ENCODE measurements at regions not wholly inside any gene's neighbourhood (a gene's known extent, or its start where the extent isn't known, plus 50 kb on each side); places are given as distances from the start of the nearest gene placed in this dataset.
"Not testable (repeated sequence)": the region's sequence is repeated elsewhere in the genome, so short reads cannot be mapped to it uniquely, and the experiment has no call there.

- H3K9me3 ChIP-seq (ENCODE audit: control insufficient read depth, insufficient read depth, low read depth, low read length), result no peaks in the 10 kb centered on the region
- no peaks in the 10 kb centered on the region for H3K4me1 ChIP-seq (ENCODE audit: control insufficient read depth, insufficient read depth, low read length)
- no peaks in the 10 kb centered on the region for H3K27me3 ChIP-seq (ENCODE audit: control insufficient read depth, insufficient read depth, low read length)
- H3K4me3 ChIP-seq (ENCODE audit: low read depth, low read length), result no peak overlapping the region
- H3K36me3 ChIP-seq (ENCODE audit: control insufficient read depth, insufficient read depth, low read length), result no peaks in the 10 kb centered on the region
- H3K9ac ChIP-seq (ENCODE audit: low read length), result no peak overlapping the region
- no peak overlapping the region for H3K27ac ChIP-seq (ENCODE audit: low read depth, low read length)
These were observed 57.8 kb upstream of the TPP2 start for GRCh38 chr13:102538938-102539337.

- no peak overlapping the region for H3K4me3 ChIP-seq (ENCODE audit: low read depth, low read length)
- H3K9ac ChIP-seq (ENCODE audit: low read length), result no peak overlapping the region
- H3K27ac ChIP-seq (ENCODE audit: low read depth, low read length), result no peak overlapping the region
- no peaks in the 10 kb centered on the region for H3K9me3 ChIP-seq (ENCODE audit: control insufficient read depth, insufficient read depth, low read depth, low read length)
- no peaks in the 10 kb centered on the region for H3K27me3 ChIP-seq (ENCODE audit: control insufficient read depth, insufficient read depth, low read length)
- no peaks in the 10 kb centered on the region for H3K4me1 ChIP-seq (ENCODE audit: control insufficient read depth, insufficient read depth, low read length)
- H3K36me3 ChIP-seq (ENCODE audit: control insufficient read depth, insufficient read depth, low read length), result no peaks in the 10 kb centered on the region
These were observed 59.9 kb upstream of the TPP2 start for GRCh38 chr13:102536695-102537485.

DNA sequence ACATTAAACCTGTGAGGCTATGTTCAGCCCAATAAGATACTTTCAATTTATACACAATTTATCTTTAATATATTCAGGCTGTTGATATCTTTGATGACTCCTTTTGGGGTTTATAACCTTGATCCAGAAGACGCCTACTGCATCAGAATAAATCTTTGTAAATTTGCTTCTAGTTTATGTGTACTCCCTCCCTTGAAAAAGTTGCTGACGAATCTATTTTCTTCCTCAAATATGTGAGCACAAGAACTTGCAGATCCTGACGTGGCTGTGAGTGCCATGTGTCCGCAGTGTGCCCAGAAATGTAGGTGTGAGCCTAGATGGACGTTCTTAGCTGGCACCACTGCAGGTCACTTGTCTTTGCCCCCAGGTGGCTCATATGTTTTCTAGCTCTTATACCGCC is 60.6 kb upstream of the TPP2 start:
- Histone ChIP-seq H3K4me3 (ENCODE audit: low read depth, low read length) (no peak overlapping the region), H3K27ac (ENCODE audit: low read depth, low read length) (no peak overlapping the region), H3K36me3 (ENCODE audit: control insufficient read depth, insufficient read depth, low read length) (no peaks in the 10 kb centered on the region), H3K9me3 (ENCODE audit: control insufficient read depth, insufficient read depth, low read depth, low read length) (no peaks in the 10 kb centered on the region), H3K9ac (ENCODE audit: low read length) (no peak overlapping the region), H3K27me3 (ENCODE audit: control insufficient read depth, insufficient read depth, low read length) (no peaks in the 10 kb centered on the region), H3K4me1 (ENCODE audit: control insufficient read depth, insufficient read depth, low read length) (no peaks in the 10 kb centered on the region)

DNA sequence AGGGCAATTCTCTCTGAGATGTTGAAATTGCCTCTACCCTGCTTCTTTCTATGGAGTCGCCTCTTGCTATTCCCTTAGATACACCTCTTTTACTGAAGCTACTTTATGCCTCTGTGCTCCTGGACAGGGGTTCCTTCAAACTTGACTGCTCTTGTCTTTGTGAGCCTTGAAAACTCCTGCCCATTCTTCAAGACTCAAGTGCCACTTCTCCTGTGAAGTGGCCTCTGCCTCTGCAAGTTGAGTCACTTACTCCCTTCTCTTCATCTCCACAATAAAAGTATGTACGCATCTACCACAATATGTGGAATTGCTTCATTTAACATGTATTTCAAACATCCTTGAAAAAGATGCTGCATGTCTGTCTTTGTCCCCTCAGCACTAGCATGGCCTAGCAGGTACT is 66.0 kb upstream of the TPP2 start:
- H3K4me1 ChIP-seq (ENCODE audit: control insufficient read depth, insufficient read depth, low read length), result no peaks in the 10 kb centered on the region
- no peak overlapping the region for H3K4me3 ChIP-seq (ENCODE audit: low read depth, low read length)
- no peak overlapping the region for H3K9ac ChIP-seq (ENCODE audit: low read length)
- H3K27ac ChIP-seq (ENCODE audit: low read depth, low read length), result no peak overlapping the region
- no peaks in the 10 kb centered on the region for H3K36me3 ChIP-seq (ENCODE audit: control insufficient read depth, insufficient read depth, low read length)
- 0 out of 2 replicates have a peak, but pooled peaks cover 3% of the 10 kb centered on the region for H3K9me3 ChIP-seq (ENCODE audit: control insufficient read depth, insufficient read depth, low read depth, low read length)
- H3K27me3 ChIP-seq (ENCODE audit: control insufficient read depth, insufficient read depth, low read length), result no peaks in the 10 kb centered on the region

- H3K36me3 ChIP-seq (ENCODE audit: control insufficient read depth, insufficient read depth, low read length); H3K9me3 ChIP-seq (ENCODE audit: control insufficient read depth, insufficient read depth, low read depth, low read length); H3K27me3 ChIP-seq (ENCODE audit: control insufficient read depth, insufficient read depth, low read length); H3K4me1 ChIP-seq (ENCODE audit: control insufficient read depth, insufficient read depth, low read length); H3K4me3 ChIP-seq (ENCODE audit: low read depth, low read length); H3K27ac ChIP-seq (ENCODE audit: low read depth, low read length); H3K9ac ChIP-seq (ENCODE audit: low read length): not testable (repeated sequence)
These were observed 74.5 kb upstream of the TPP2 start for GRCh38 chr13:102522251-102522650.

DNA sequence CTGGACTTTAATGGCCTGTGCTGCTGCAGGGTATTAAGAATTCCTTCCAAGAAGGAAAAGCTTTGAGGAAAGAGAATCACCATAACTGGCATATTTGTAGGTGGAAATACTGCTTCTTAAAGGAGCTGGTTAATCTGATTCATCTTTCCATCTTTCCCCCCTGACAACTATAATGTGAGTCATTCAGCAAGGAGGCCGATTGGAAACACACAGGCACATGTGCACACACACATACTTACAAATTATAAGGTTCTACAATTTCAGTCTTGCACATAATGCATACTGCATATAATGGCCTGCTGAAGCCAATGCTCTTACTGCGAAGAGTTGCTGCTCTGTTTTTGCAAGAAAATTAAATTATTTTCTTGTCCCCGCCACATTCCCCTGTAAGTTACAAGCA is 78.8 kb upstream of the TPP2 start:
- H3K36me3 ChIP-seq (ENCODE audit: control insufficient read depth, insufficient read depth, low read length), result no peaks in the 10 kb centered on the region
- H3K9ac ChIP-seq (ENCODE audit: low read length), result no peak overlapping the region
- no peak overlapping the region for H3K27ac ChIP-seq (ENCODE audit: low read depth, low read length)

GRCh38 chr13:102510072-102510471 is 86.7 kb upstream of the TPP2 start:
- Histone ChIP-seq H3K9ac (ENCODE audit: low read length) (no peak overlapping the region), H3K4me3 (ENCODE audit: low read depth, low read length) (no peak overlapping the region), H3K9me3 (ENCODE audit: control insufficient read depth, insufficient read depth, low read depth, low read length) (peaks cover 4% of the 10 kb centered on the region; the same call in 1 of the 2 replicates), H3K27ac (ENCODE audit: low read depth, low read length) (no peak overlapping the region), H3K36me3 (ENCODE audit: control insufficient read depth, insufficient read depth, low read length) (no peaks in the 10 kb centered on the region), H3K4me1 (ENCODE audit: control insufficient read depth, insufficient read depth, low read length) (0 out of 2 replicates have a peak, but pooled peaks cover 3% of the 10 kb centered on the region), H3K27me3 (ENCODE audit: control insufficient read depth, insufficient read depth, low read length) (no peaks in the 10 kb centered on the region)

More for the DNA sequence above, 78.8 kb upstream of the TPP2 start:
- Histone ChIP-seq H3K4me3 (ENCODE audit: low read depth, low read length) (no peak overlapping the region), H3K27me3 (ENCODE audit: control insufficient read depth, insufficient read depth, low read length) (no peaks in the 10 kb centered on the region), H3K4me1 (ENCODE audit: control insufficient read depth, insufficient read depth, low read length) (no peaks in the 10 kb centered on the region), H3K9me3 (ENCODE audit: control insufficient read depth, insufficient read depth, low read depth, low read length) (no peaks in the 10 kb centered on the region)

DNA sequence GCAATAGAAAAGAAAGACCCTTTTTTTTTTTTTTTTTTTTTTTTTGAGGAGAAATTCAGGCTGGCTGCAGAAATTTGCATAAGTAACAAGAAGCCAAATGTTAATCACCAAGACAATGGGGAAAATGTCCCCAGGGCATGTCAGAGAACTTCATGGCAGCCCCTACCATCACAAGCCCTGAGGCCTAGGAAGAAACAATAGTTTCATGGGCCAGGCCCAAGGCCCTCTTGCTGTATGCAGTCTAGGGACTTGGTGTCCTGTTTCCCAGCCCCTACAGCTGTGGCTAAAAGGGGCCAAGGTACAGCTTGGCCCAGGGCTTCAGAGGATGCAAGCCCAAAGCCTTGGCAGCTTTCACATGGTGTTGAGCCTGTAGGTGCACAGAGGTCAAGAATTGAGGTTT is 88.4 kb upstream of the TPP2 start:
- no peak overlapping the region for H3K4me3 ChIP-seq (ENCODE audit: low read depth, low read length)
- no peaks in the 10 kb centered on the region for H3K36me3 ChIP-seq (ENCODE audit: control insufficient read depth, insufficient read depth, low read length)
- H3K9ac ChIP-seq (ENCODE audit: low read length), result no peak overlapping the region
- no peaks in the 10 kb centered on the region for H3K27me3 ChIP-seq (ENCODE audit: control insufficient read depth, insufficient read depth, low read length)
- 0 out of 2 replicates have a peak, but pooled peaks cover 3% of the 10 kb centered on the region for H3K4me1 ChIP-seq (ENCODE audit: control insufficient read depth, insufficient read depth, low read length)
- H3K27ac ChIP-seq (ENCODE audit: low read depth, low read length), result no peak overlapping the region
- peaks cover 4% of the 10 kb centered on the region; the same call in 1 of the 2 replicates for H3K9me3 ChIP-seq (ENCODE audit: control insufficient read depth, insufficient read depth, low read depth, low read length)

DNA sequence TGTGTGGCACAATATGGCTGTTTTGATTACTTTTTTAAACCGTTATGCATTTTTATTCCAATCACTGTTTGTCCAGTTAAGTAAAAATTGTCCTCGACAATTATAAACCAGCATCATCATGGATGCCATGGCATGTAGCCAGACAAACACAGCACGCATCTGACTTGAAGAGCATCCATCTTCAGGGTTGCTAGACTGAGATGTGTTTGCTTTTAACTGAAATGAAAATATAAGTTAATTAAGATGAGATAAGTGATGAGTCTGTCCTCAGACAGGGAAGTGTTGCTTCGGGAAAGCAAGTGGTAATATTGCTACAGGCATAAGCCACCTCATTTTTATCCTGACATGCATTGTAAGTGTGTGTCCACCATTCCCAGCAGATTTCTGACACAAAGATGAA is 92.8 kb upstream of the TPP2 start:
- peaks cover 9% of the 10 kb centered on the region; the same call in 1 of the 2 replicates for H3K4me1 ChIP-seq (ENCODE audit: control insufficient read depth, insufficient read depth, low read length)
- H3K27me3 ChIP-seq (ENCODE audit: control insufficient read depth, insufficient read depth, low read length), result no peaks in the 10 kb centered on the region
- H3K9ac ChIP-seq (ENCODE audit: low read length), result no peak overlapping the region
- no peaks in the 10 kb centered on the region for H3K36me3 ChIP-seq (ENCODE audit: control insufficient read depth, insufficient read depth, low read length)
- no peak overlapping the region for H3K4me3 ChIP-seq (ENCODE audit: low read depth, low read length)
- H3K27ac ChIP-seq (ENCODE audit: low read depth, low read length), result no peak overlapping the region
- H3K9me3 ChIP-seq (ENCODE audit: control insufficient read depth, insufficient read depth, low read depth, low read length), result peaks cover 4% of the 10 kb centered on the region; the same call in 1 of the 2 replicates

- peaks cover 20% of the 10 kb centered on the region for H3K4me1 ChIP-seq (ENCODE audit: control insufficient read depth, insufficient read depth, low read length)
- no peaks in the 10 kb centered on the region for H3K27me3 ChIP-seq (ENCODE audit: control insufficient read depth, insufficient read depth, low read length)
- H3K9ac ChIP-seq (ENCODE audit: low read length), result no peak overlapping the region
- H3K9me3 ChIP-seq (ENCODE audit: control insufficient read depth, insufficient read depth, low read depth, low read length), result 0 out of 2 replicates have a peak, but pooled peaks cover 12% of the 10 kb centered on the region
- peak overlapping the region; percentile 86 for H3K27ac ChIP-seq (ENCODE audit: low read depth, low read length)
- no peaks in the 10 kb centered on the region for H3K36me3 ChIP-seq (ENCODE audit: control insufficient read depth, insufficient read depth, low read length)
- H3K4me3 ChIP-seq (ENCODE audit: low read depth, low read length), result no peak overlapping the region
These were observed 93.8 kb upstream of the FGF14 start for GRCh38 chr13:102495663-102496062.

DNA sequence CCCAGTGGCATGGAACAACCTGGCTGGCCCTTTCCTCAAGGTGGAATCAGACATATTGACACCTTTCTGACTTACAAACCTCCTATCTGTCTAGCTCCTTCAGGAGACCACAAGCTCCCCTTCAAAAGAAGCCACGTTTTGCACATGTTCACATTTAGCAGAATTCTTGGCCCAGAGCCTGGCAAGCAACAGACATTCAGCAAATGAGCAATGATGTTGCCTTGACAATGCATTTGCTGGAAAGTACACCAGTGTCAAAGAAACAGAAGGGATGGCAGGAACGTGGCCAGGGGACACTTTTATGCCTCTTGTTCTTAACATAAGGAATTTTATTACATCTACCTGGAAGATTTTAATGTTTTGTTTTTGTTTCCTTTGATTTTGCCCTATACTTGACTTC is 85.5 kb upstream of the FGF14 start:
- H3K36me3 ChIP-seq (ENCODE audit: control insufficient read depth, insufficient read depth, low read length), result no peaks in the 10 kb centered on the region
- no peak overlapping the region for H3K9ac ChIP-seq (ENCODE audit: low read length)
- H3K9me3 ChIP-seq (ENCODE audit: control insufficient read depth, insufficient read depth, low read depth, low read length), result no peaks in the 10 kb centered on the region
- no peaks in the 10 kb centered on the region for H3K4me1 ChIP-seq (ENCODE audit: control insufficient read depth, insufficient read depth, low read length)
- H3K27me3 ChIP-seq (ENCODE audit: control insufficient read depth, insufficient read depth, low read length), result no peaks in the 10 kb centered on the region
- H3K4me3 ChIP-seq (ENCODE audit: low read depth, low read length), result no peak overlapping the region
- H3K27ac ChIP-seq (ENCODE audit: low read depth, low read length), result no peak overlapping the region

All from HUES6 (cell line).